Rectal smooth muscle tissue (tissue), 1 donor: ENCODE measurements at regions not wholly inside any gene's neighbourhood (a gene's known extent, or its start where the extent isn't known, plus 50 kb on each side); places are given as distances from the start of the nearest gene placed in this dataset.
"Not testable (repeated sequence)": the region's sequence is repeated elsewhere in the genome, so short reads cannot be mapped to it uniquely, and the experiment has no call there.

Source experiments
- H3K27ac ChIP-seq: one replicate; pipeline ENCODE4 v1.7.0; 2013; ENCODE audit warnings: low read depth, low read length, inconsistent platforms
- H3K27me3 ChIP-seq: one replicate; pipeline ENCODE4 v1.7.0; 2013; ENCODE audit warnings: low read length; ENCODE audit not compliant: control insufficient read depth, insufficient read depth
- H3K36me3 ChIP-seq: one replicate; pipeline ENCODE4 v1.7.0; 2013; ENCODE audit warnings: low read length; ENCODE audit not compliant: control insufficient read depth, insufficient read depth
- H3K4me1 ChIP-seq: one replicate; pipeline ENCODE4 v1.7.0; 2013; ENCODE audit warnings: low read length; ENCODE audit not compliant: control insufficient read depth, insufficient read depth
- H3K4me3 ChIP-seq: one replicate; pipeline ENCODE4 v1.7.0; 2013; ENCODE audit warnings: low read length
- H3K9ac ChIP-seq: one replicate; pipeline ENCODE4 v1.7.0; 2013; ENCODE audit warnings: low read length

GRCh38 chr16:79986352-79986751, 385.8 kb upstream of the MAF start:
- Histone ChIP-seq H3K4me3 (no peak overlapping the region), H3K27me3 (no peaks in the 10 kb centered on the region), H3K27ac (no peak overlapping the region), H3K9ac (no peak overlapping the region), H3K36me3 (no peaks in the 10 kb centered on the region), H3K4me1 (no peaks in the 10 kb centered on the region)

GRCh38 chr16:79985606-79986005, 385.1 kb upstream of the MAF start:
- no peaks in the 10 kb centered on the region for H3K36me3 ChIP-seq
- no peak overlapping the region for H3K4me3 ChIP-seq
- H3K4me1 ChIP-seq = no peaks in the 10 kb centered on the region
- H3K9ac ChIP-seq = no peak overlapping the region
- no peak overlapping the region for H3K27ac ChIP-seq
- H3K27me3 ChIP-seq = no peaks in the 10 kb centered on the region

- not testable (repeated sequence) for H3K36me3 ChIP-seq, H3K27me3 ChIP-seq, H3K27ac ChIP-seq, H3K9ac ChIP-seq, H3K4me3 ChIP-seq, H3K4me1 ChIP-seq
Observed at GRCh38 chr16:79984149-79984548, 383.6 kb upstream of the MAF start.

GRCh38 chr16:79982862-79983261, 382.3 kb upstream of the MAF start:
- Histone ChIP-seq H3K9ac (no peak overlapping the region), H3K4me1 (no peaks in the 10 kb centered on the region), H3K27me3 (no peaks in the 10 kb centered on the region), H3K4me3 (no peak overlapping the region), H3K36me3 (no peaks in the 10 kb centered on the region), H3K27ac (no peak overlapping the region)

- Histone ChIP-seq H3K4me1 (no peaks in the 10 kb centered on the region), H3K36me3 (no peaks in the 10 kb centered on the region), H3K27ac (no peak overlapping the region), H3K27me3 (no peaks in the 10 kb centered on the region), H3K9ac (no peak overlapping the region), H3K4me3 (no peak overlapping the region)
Observed at GRCh38 chr16:79982361-79982760, 381.8 kb upstream of the MAF start.

- Histone ChIP-seq H3K36me3 (no peaks in the 10 kb centered on the region), H3K27me3 (no peaks in the 10 kb centered on the region), H3K4me3 (no peak overlapping the region), H3K9ac (no peak overlapping the region), H3K4me1 (no peaks in the 10 kb centered on the region), H3K27ac (no peak overlapping the region)
Observed at GRCh38 chr16:79981814-79982213, 381.3 kb upstream of the MAF start.

GRCh38 chr16:79980650-79981521, 380.3 kb upstream of the MAF start:
- no peaks in the 10 kb centered on the region for H3K27me3 ChIP-seq
- no peak overlapping the region for H3K4me3 ChIP-seq
- H3K4me1 ChIP-seq = no peaks in the 10 kb centered on the region
- H3K36me3 ChIP-seq = no peaks in the 10 kb centered on the region
- H3K27ac ChIP-seq = no peak overlapping the region
- no peak overlapping the region for H3K9ac ChIP-seq

GRCh38 chr16:79977940-79978836, 377.7 kb upstream of the MAF start:
- H3K9ac ChIP-seq = no peak overlapping the region
- no peaks in the 10 kb centered on the region for H3K27me3 ChIP-seq
- no peak overlapping the region for H3K27ac ChIP-seq
- no peaks in the 10 kb centered on the region for H3K4me1 ChIP-seq
- H3K36me3 ChIP-seq = no peaks in the 10 kb centered on the region
- H3K4me3 ChIP-seq = no peak overlapping the region

- H3K4me1 ChIP-seq = no peaks in the 10 kb centered on the region
- H3K9ac ChIP-seq = no peak overlapping the region
- no peak overlapping the region for H3K27ac ChIP-seq
- no peak overlapping the region for H3K4me3 ChIP-seq
- no peaks in the 10 kb centered on the region for H3K36me3 ChIP-seq
- H3K27me3 ChIP-seq = no peaks in the 10 kb centered on the region
Observed at GRCh38 chr16:79973320-79973719, 372.8 kb upstream of the MAF start.

GRCh38 chr16:79972053-79972704, 371.6 kb upstream of the MAF start:
- no peak overlapping the region for H3K9ac ChIP-seq
- H3K27me3 ChIP-seq = no peaks in the 10 kb centered on the region

GRCh38 chr16:79971237-79971572, 370.7 kb upstream of the MAF start:
- Histone ChIP-seq H3K4me1 (no peaks in the 10 kb centered on the region), H3K27me3 (no peaks in the 10 kb centered on the region), H3K4me3 (no peak overlapping the region), H3K9ac (no peak overlapping the region), H3K27ac (no peak overlapping the region), H3K36me3 (no peaks in the 10 kb centered on the region)

More at GRCh38 chr16:79972053-79972704, 371.6 kb upstream of the MAF start:
- Histone ChIP-seq H3K27ac (no peak overlapping the region), H3K4me1 (no peaks in the 10 kb centered on the region), H3K36me3 (no peaks in the 10 kb centered on the region), H3K4me3 (no peak overlapping the region)

GRCh38 chr16:79970551-79971236, 370.2 kb upstream of the MAF start:
- Histone ChIP-seq H3K27ac (no peak overlapping the region), H3K4me3 (no peak overlapping the region), H3K9ac (no peak overlapping the region), H3K27me3 (no peaks in the 10 kb centered on the region), H3K36me3 (no peaks in the 10 kb centered on the region), H3K4me1 (no peaks in the 10 kb centered on the region)
